Keratinocyte (primary cell): ENCODE measurements at regions not wholly inside any gene's neighbourhood (a gene's known extent, or its start where the extent isn't known, plus 50 kb on each side); places are given as distances from the start of the nearest gene placed in this dataset.
A peak's percentile ranks its signal among the peaks of the same experiment; 100 is the strongest.

ENCODE experiments used
- CTCF ChIP-seq, 3 experiments: IDR thresholded peaks in 1 of 3; conservative IDR thresholded peaks in 1 of 3; optimal IDR thresholded peaks in 1 of 3; 2 replicates in 2 of 3; 3 replicates in 1 of 3; pipeline versions ENCODE3 to v1.5.1; 2011; ENCODE audit warnings: low read length in 3 of 3, mild to moderate bottlenecking in 3 of 3, moderate library complexity in 2 of 3, control low read depth in 1 of 3, inconsistent platforms in 1 of 3; ENCODE audit not compliant: insufficient read depth in 2 of 3; ENCODE audit errors: extremely low read depth in 1 of 3
- EZH2 ChIP-seq: IDR thresholded peaks from one replicate; pipeline ENCODE4 v1.6.1; 2012; ENCODE audit warnings: inconsistent platforms, mild to moderate bottlenecking, low read length, moderate library complexity

GRCh38 chr2:172196768-172197431, 94.2 kb upstream of the DLX2 start:
- peak in 1 of 3 experiments; percentile 28 for TF ChIP-seq CTCF (optimal IDR thresholded peaks at IDR 0.05 in 1 of 3, IDR thresholded peaks at IDR 0.05 in 1 of 3, conservative IDR thresholded peaks at IDR 0.05 in 1 of 3; ENCODE audit: extremely low read depth in 1 of 3, insufficient read depth in 2 of 3, low read length in 3 of 3)
- no peak for TF ChIP-seq EZH2
